ENCODE measurements at regions not wholly inside any gene's neighbourhood (a gene's known extent, or its start where the extent isn't known, plus 50 kb on each side); places are given as distances from the start of the nearest gene placed in this dataset.

DNA sequence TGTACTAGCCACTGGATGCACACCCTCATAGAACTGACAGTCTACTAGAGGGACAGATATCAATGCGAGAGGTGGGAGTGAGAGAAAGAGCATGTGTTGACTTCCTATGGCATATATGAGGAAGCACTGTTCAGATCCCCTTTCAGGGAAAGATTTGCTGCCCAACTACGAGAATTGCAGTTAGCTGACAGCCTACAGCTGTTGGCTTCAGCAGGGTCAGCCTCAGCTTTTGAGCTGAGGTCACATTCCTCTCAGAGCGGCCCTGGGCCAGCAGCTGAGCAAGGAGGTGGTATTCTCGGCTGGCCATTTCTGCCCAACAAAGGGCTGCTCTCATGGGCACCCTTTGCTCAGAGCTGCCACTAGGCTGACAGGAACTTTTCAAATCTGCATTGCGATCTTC lies 580.2 kb downstream of the MID1IP1 start:
- no peak overlapping the region for H2BK20ac ChIP-seq (ENCODE audit: low read depth, low read length, poor library complexity, severe bottlenecking)
- no peak overlapping the region for H4K5ac ChIP-seq (ENCODE audit: insufficient read length, low read depth, low read length)
- no peak overlapping the region for H3K4me2 ChIP-seq (ENCODE audit: insufficient read depth, insufficient read length, low read length)
- no peak overlapping the region for H3T11ph ChIP-seq (ENCODE audit: low read length)
- H4K20me1 ChIP-seq (ENCODE audit: control insufficient read depth, insufficient read depth, insufficient read length): no peaks in the 10 kb centered on the region
- Mint-ChIP-seq H3K4me3 (no peak overlapping the region), H3K4me1 (no peaks in the 10 kb centered on the region), H3K27ac (no peak overlapping the region), H3K27me3 (ENCODE audit: low read depth) (peaks cover 1% of the 10 kb centered on the region; the same call in 1 of the 2 replicates), H3K36me3 (ENCODE audit: insufficient read depth in 1 of 3, low read depth in 3 of 3) (no peaks in the 10 kb centered on the region; a peak in 2 of 7 replicates), H3K9me3 (peaks cover 55 to 74% of the 10 kb centered on the region in 2 experiments)
- no peak overlapping the region for H4K8ac ChIP-seq (replicated peaks; ENCODE audit: insufficient read length, low read depth, low read length)
- no peak overlapping the region for H3K56ac ChIP-seq (ENCODE audit: insufficient read length, low read depth, low read length)
- H3K9me3 ChIP-seq (ENCODE audit: control insufficient read depth, low read depth, low read length): no peaks in the 10 kb centered on the region
- H3K14ac ChIP-seq (ENCODE audit: insufficient read depth, low read length): no peak overlapping the region
- no peaks in the 10 kb centered on the region for H3K27me3 ChIP-seq (ENCODE audit: insufficient read depth, low read length)
- no peak overlapping the region for H3K23ac ChIP-seq (ENCODE audit: insufficient read length, low read depth, low read length)
- TF ChIP-seq, protein P1, sequence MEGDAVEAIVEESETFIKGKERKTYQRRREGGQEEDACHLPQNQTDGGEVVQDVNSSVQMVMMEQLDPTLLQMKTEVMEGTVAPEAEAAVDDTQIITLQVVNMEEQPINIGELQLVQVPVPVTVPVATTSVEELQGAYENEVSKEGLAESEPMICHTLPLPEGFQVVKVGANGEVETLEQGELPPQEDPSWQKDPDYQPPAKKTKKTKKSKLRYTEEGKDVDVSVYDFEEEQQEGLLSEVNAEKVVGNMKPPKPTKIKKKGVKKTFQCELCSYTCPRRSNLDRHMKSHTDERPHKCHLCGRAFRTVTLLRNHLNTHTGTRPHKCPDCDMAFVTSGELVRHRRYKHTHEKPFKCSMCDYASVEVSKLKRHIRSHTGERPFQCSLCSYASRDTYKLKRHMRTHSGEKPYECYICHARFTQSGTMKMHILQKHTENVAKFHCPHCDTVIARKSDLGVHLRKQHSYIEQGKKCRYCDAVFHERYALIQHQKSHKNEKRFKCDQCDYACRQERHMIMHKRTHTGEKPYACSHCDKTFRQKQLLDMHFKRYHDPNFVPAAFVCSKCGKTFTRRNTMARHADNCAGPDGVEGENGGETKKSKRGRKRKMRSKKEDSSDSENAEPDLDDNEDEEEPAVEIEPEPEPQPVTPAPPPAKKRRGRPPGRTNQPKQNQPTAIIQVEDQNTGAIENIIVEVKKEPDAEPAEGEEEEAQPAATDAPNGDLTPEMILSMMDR (conservative IDR thresholded peaks at IDR 0.05): no peak
- no peak overlapping the region for H2AFZ ChIP-seq (ENCODE audit: low read length)
- no peak overlapping the region for H2BK15ac ChIP-seq (ENCODE audit: low read depth, low read length)
- no peak overlapping the region for H2AK5ac ChIP-seq (ENCODE audit: insufficient read length, low read length)
- no peak overlapping the region for H3K4ac ChIP-seq (ENCODE audit: low read depth, low read length)
- H3K23me2 ChIP-seq (ENCODE audit: insufficient read length, low read depth, low read length, poor library complexity, severe bottlenecking): no peaks in the 10 kb centered on the region
- H3K79me1 ChIP-seq (ENCODE audit: insufficient read depth, low read depth, low read length, poor library complexity, severe bottlenecking): no peaks in the 10 kb centered on the region
- no peak overlapping the region for H4K91ac ChIP-seq (ENCODE audit: insufficient read length, low read depth, low read length)
- no CpG with 5 or more reads among the region's 5 CpGs for WGBS (ENCODE audit: extremely low coverage, insufficient read length, low lambda C conversion rate)
- H3K4me1 ChIP-seq (ENCODE audit: insufficient read depth, low read length): no peaks in the 10 kb centered on the region
- H2BK12ac ChIP-seq (ENCODE audit: insufficient read length, low read depth, low read length): no peak overlapping the region
- DNase-seq: no peak
- H2BK120ac ChIP-seq (ENCODE audit: low read depth, low read length, poor library complexity, severe bottlenecking): no peak overlapping the region
- no peak overlapping the region for H3K27ac ChIP-seq (ENCODE audit: insufficient read length, low read depth, low read length)
- H3K18ac ChIP-seq (ENCODE audit: insufficient read length, low read depth, low read length): no peak overlapping the region
- no peaks in the 10 kb centered on the region for H3K79me2 ChIP-seq (ENCODE audit: insufficient read depth, low read length)
- no peak overlapping the region for H2BK5ac ChIP-seq (ENCODE audit: insufficient read length, low read length)
- no peak overlapping the region for H3K9ac ChIP-seq (ENCODE audit: extremely low read depth, insufficient read length, low read length)

Data from H9 (cell line).